ENCODE measurements at regions not wholly inside any gene's neighbourhood (a gene's known extent, or its start where the extent isn't known, plus 50 kb on each side); places are given as distances from the start of the nearest gene placed in this dataset.

DNA sequence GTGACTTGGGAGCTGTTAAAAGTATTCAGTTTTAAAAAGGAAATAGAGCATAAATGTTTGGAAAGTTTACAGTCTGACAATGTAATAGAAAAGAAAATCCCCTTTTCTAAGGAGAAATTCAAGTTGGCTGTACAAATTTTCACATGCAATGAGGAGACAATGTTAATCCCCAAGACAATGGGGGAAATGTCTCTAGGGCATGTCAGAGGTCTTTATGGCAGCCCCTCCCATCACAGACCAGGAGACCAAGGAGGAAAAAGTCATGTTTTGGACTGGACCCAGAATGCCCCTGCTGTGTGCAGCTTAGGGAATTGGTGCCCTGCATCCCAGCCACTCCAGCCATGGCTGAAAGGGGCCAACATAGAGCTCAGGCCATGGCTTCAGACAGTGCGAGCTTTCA lies 831.1 kb upstream of the ADGRL3 start (continued):
- TF ChIP-seq, protein P1, sequence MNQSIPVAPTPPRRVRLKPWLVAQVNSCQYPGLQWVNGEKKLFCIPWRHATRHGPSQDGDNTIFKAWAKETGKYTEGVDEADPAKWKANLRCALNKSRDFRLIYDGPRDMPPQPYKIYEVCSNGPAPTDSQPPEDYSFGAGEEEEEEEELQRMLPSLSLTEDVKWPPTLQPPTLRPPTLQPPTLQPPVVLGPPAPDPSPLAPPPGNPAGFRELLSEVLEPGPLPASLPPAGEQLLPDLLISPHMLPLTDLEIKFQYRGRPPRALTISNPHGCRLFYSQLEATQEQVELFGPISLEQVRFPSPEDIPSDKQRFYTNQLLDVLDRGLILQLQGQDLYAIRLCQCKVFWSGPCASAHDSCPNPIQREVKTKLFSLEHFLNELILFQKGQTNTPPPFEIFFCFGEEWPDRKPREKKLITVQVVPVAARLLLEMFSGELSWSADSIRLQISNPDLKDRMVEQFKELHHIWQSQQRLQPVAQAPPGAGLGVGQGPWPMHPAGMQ (IDR thresholded peaks at IDR 0.05; ENCODE audit: borderline replicate concordance), result no peak
- no peak for TF ChIP-seq RB1 (IDR thresholded peaks at IDR 0.05; ENCODE audit: borderline replicate concordance)
- TF ChIP-seq, protein P2, sequence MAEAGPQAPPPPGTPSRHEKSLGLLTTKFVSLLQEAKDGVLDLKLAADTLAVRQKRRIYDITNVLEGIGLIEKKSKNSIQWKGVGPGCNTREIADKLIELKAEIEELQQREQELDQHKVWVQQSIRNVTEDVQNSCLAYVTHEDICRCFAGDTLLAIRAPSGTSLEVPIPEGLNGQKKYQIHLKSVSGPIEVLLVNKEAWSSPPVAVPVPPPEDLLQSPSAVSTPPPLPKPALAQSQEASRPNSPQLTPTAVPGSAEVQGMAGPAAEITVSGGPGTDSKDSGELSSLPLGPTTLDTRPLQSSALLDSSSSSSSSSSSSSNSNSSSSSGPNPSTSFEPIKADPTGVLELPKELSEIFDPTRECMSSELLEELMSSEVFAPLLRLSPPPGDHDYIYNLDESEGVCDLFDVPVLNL (IDR thresholded peaks at IDR 0.05; ENCODE audit: low read depth, low read length), result no peak
- no peak for TF ChIP-seq SIN3A (IDR thresholded peaks at IDR 0.05; ENCODE audit: low read depth, low read length)

DNA sequence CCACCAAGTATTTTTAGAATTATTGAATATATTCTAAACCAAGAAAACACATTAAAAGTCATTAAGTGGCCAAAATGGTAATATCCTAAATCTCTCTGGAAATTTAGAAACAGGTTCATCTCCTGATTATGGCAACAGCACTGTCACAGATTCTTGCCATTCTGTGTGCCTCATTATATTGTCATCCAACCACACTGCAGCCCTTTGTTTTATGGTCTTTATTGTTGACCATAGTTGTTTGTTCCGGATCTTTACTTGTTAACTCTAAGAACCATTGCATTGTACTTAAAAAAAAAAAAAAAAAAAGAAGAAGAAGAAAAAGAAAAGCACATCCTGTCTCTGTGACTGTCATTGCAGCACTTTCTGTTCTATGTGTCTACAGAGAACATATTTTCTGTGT lies 822.1 kb upstream of the ADGRL3 start:
- Histone ChIP-seq H3K9ac (ENCODE audit: control insufficient read depth, insufficient read depth, low read length) (no peak overlapping the region), H2AFZ (ENCODE audit: control insufficient read depth, low read depth, low read length) (no peak overlapping the region), H3K27ac (ENCODE audit: control insufficient read depth, insufficient read depth) (no peak overlapping the region), H3K9me3 (replicated peaks; ENCODE audit: control insufficient read depth, insufficient read depth, low read length) (no peaks in the 10 kb centered on the region), H3K4me1 (ENCODE audit: control insufficient read depth, insufficient read depth, low read length) (no peaks in the 10 kb centered on the region), H3K4me2 (ENCODE audit: control insufficient read depth, insufficient read depth) (no peak overlapping the region), H3K4me3 (no peak overlapping the region), H3K27me3 (replicated peaks in 1 of 2; ENCODE audit: control insufficient read depth in 2 of 2, insufficient read depth in 2 of 2, low read length in 1 of 2) (no peaks in the 10 kb centered on the region), H4K20me1 (ENCODE audit: control insufficient read depth, insufficient read depth) (no peaks in the 10 kb centered on the region), H3K36me3 (ENCODE audit: control insufficient read depth in 2 of 2, insufficient read depth in 2 of 2, low read length in 1 of 2) (no peaks in the 10 kb centered on the region), H3K79me2 (ENCODE audit: control insufficient read depth, insufficient read depth, low read length) (no peaks in the 10 kb centered on the region)
- no TSS peak for BruUV-seq (replicated peaks)
- ChIA-PET SMC1A (ENCODE audit: uncharacterized antibody, unreplicated experiment) (no interaction called here), RAD21 (ENCODE audit: unreplicated experiment) (no interaction called here), CTCF (no interaction called here), POLR2A (no interaction called here)
- 50% methylated on average over 1 of the region's 1 CpG for WGBS (ENCODE audit: insufficient coverage, insufficient replicate concordance, low lambda C conversion rate, missing lambda C conversion rate)
- no peak for ATAC-seq
- no peak for FAIRE-seq
- no peak for DNase-seq (ENCODE audit: low read depth, low spot score)
- TF ChIP-seq, protein P3, sequence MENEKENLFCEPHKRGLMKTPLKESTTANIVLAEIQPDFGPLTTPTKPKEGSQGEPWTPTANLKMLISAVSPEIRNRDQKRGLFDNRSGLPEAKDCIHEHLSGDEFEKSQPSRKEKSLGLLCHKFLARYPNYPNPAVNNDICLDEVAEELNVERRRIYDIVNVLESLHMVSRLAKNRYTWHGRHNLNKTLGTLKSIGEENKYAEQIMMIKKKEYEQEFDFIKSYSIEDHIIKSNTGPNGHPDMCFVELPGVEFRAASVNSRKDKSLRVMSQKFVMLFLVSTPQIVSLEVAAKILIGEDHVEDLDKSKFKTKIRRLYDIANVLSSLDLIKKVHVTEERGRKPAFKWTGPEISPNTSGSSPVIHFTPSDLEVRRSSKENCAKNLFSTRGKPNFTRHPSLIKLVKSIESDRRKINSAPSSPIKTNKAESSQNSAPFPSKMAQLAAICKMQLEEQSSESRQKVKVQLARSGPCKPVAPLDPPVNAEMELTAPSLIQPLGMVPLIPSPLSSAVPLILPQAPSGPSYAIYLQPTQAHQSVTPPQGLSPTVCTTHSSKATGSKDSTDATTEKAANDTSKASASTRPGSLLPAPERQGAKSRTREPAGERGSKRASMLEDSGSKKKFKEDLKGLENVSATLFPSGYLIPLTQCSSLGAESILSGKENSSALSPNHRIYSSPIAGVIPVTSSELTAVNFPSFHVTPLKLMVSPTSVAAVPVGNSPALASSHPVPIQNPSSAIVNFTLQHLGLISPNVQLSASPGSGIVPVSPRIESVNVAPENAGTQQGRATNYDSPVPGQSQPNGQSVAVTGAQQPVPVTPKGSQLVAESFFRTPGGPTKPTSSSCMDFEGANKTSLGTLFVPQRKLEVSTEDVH (IDR thresholded peaks at IDR 0.05; ENCODE audit: low read depth, partially characterized antibody), result no peak
- no peak for TF ChIP-seq CEBPB (IDR thresholded peaks at IDR 0.05; ENCODE audit: borderline replicate concordance in 1 of 2, low read depth in 2 of 2, low read length in 2 of 2)
- TF ChIP-seq, protein P4, sequence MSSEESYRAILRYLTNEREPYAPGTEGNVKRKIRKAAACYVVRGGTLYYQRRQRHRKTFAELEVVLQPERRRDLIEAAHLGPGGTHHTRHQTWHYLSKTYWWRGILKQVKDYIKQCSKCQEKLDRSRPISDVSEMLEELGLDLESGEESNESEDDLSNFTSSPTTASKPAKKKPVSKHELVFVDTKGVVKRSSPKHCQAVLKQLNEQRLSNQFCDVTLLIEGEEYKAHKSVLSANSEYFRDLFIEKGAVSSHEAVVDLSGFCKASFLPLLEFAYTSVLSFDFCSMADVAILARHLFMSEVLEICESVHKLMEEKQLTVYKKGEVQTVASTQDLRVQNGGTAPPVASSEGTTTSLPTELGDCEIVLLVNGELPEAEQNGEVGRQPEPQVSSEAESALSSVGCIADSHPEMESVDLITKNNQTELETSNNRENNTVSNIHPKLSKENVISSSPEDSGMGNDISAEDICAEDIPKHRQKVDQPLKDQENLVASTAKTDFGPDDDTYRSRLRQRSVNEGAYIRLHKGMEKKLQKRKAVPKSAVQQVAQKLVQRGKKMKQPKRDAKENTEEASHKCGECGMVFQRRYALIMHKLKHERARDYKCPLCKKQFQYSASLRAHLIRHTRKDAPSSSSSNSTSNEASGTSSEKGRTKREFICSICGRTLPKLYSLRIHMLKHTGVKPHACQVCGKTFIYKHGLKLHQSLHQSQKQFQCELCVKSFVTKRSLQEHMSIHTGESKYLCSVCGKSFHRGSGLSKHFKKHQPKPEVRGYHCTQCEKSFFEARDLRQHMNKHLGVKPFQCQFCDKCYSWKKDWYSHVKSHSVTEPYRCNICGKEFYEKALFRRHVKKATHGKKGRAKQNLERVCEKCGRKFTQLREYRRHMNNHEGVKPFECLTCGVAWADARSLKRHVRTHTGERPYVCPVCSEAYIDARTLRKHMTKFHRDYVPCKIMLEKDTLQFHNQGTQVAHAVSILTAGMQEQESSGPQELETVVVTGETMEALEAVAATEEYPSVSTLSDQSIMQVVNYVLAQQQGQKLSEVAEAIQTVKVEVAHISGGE (CRISPR knock-in tag; IDR thresholded peaks at IDR 0.05), result no peak
- no peak for TF ChIP-seq ZNF274 (IDR thresholded peaks at IDR 0.05; ENCODE audit: insufficient read depth, insufficient read length)
- TF ChIP-seq, protein P5, sequence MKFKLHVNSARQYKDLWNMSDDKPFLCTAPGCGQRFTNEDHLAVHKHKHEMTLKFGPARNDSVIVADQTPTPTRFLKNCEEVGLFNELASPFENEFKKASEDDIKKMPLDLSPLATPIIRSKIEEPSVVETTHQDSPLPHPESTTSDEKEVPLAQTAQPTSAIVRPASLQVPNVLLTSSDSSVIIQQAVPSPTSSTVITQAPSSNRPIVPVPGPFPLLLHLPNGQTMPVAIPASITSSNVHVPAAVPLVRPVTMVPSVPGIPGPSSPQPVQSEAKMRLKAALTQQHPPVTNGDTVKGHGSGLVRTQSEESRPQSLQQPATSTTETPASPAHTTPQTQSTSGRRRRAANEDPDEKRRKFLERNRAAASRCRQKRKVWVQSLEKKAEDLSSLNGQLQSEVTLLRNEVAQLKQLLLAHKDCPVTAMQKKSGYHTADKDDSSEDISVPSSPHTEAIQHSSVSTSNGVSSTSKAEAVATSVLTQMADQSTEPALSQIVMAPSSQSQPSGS (IDR thresholded peaks at IDR 0.05; ENCODE audit: low read length), result no peak
- TF ChIP-seq SIN3A (IDR thresholded peaks at IDR 0.05; ENCODE audit: low read depth, low read length), result no peak
- TF ChIP-seq SPI1 (IDR thresholded peaks at IDR 0.05; ENCODE audit: borderline replicate concordance, insufficient read depth, low read depth, low read length), result no peak
- intact Hi-C loops (cut with micrococcal nuclease; ENCODE audit: unreplicated experiment) (no loop called here), in situ Hi-C loops (cut with MboI) (no loop called here)

All from GM12878 (cell line).